A549 (cell line): ENCODE measurements at regions not wholly inside any gene's neighbourhood (a gene's known extent, or its start where the extent isn't known, plus 50 kb on each side); places are given as distances from the start of the nearest gene placed in this dataset.

Experiments
- ATAC-seq, 2 experiments: fragments of 200-7000 bp in 1 of 2; fragments of >200 bp in 1 of 2; cut with Nextera tagmentation in 1 of 2; cut with Tn5 transposase in 1 of 2; 3 replicates each; pipeline versions ENCODE4 v1.8.0 to v1.9.1; 2018 to 2020; ENCODE audit warnings: mild to moderate bottlenecking in 1 of 2, moderate library complexity in 1 of 2
- CTCF ChIA-PET: fragments of 300-600 bp; sonication (Branson Sonifier 250); formaldehyde crosslinking; extraction: SDS; loops from one replicate; lab custom pipeline; 2021; ENCODE audit warnings: antibody characterized with exemption, inconsistent platforms; lab: Yijun Ruan, JAX
- POLR2A ChIA-PET: fragments of 350-600 bp; formaldehyde crosslinking; extraction: SDS; loops from one replicate; lab custom pipeline; 2021; ENCODE audit warnings: antibody characterized with exemption, inconsistent platforms; lab: Yijun Ruan, JAX
- DNase-seq, 2 experiments: peaks; one replicate each; pipeline versions ENCODE4 v3.0.0 to v3.0.0-alpha.2; 2011 to 2016; ENCODE audit warnings: low read depth in 1 of 2, low spot score in 1 of 2
- FAIRE-seq: peaks from 2 replicates; lab custom pipeline; 2011; peaks lifted over from hg19 to GRCh38; lab: Jason Lieb, UNC
- H3K27ac ChIP-seq, 2 experiments: fragments of >200 bp; sonication (Bioruptor Twin); formaldehyde crosslinking; 3 replicates each; pipeline ENCODE4 v1.5.1; 2016 to 2017
- H3K4me1 ChIP-seq: fragments of >200 bp; sonication (Bioruptor Twin); formaldehyde crosslinking; 3 replicates; pipeline ENCODE4 v1.6.1; 2016
- H3K4me2 ChIP-seq: fragments of >200 bp; sonication (Bioruptor Twin); formaldehyde crosslinking; 3 replicates; pipeline ENCODE4 v1.6.1; 2016
- H3K4me3 ChIP-seq: fragments of >200 bp; sonication (Bioruptor Twin); formaldehyde crosslinking; 3 replicates; pipeline ENCODE4 v1.5.1; 2016
- H3K9me3 ChIP-seq: fragments of >200 bp; sonication (Bioruptor Twin); formaldehyde crosslinking; 3 replicates; pipeline ENCODE4 v1.6.1; 2016
- BHLHE40 ChIP-seq: IDR thresholded peaks from 2 replicates; pipeline ENCODE4 v1.6.1; 2012; ENCODE audit warnings: low read depth, low read length, inconsistent platforms
- CHD2 ChIP-seq: fragments of 150-350 bp; IDR thresholded peaks from 2 replicates; pipeline ENCODE4 v1.6.1; 2014; ENCODE audit warnings: low read length; ENCODE audit not compliant: partially characterized antibody
- FOSB ChIP-seq: fragments of 250-450 bp; sonication (Bioruptor Pico); IDR thresholded peaks from 2 replicates; pipeline ENCODE4 v1.5.0; 2020; ENCODE audit warnings: mild to moderate bottlenecking, moderate library complexity
- GATA3 ChIP-seq: IDR thresholded peaks from 2 replicates; pipeline ENCODE4 v1.6.1; 2012; ENCODE audit warnings: borderline replicate concordance
- HDAC2 ChIP-seq: fragments of 200-600 bp; sonication (generic); IDR thresholded peaks from 2 replicates; pipeline ENCODE4 v1.6.1; 2016
- HOXB5 ChIP-seq: fragments of 250-450 bp; sonication (Bioruptor Pico); IDR thresholded peaks from 2 replicates; pipeline ENCODE4 v1.5.0; 2020; ENCODE audit warnings: mild to moderate bottlenecking, moderate library complexity
- JUNB ChIP-seq: fragments of >200 bp; sonication (Bioruptor Twin); formaldehyde crosslinking; IDR thresholded peaks from 2 replicates; pipeline ENCODE4 v1.6.1; 2016
- MYC ChIP-seq: IDR thresholded peaks from 2 replicates; pipeline ENCODE4 v1.6.1; 2012; ENCODE audit warnings: mild to moderate bottlenecking, inconsistent platforms, low read length, improper control_type of control experiment, borderline replicate concordance
- NPAS2 ChIP-seq: fragments of 250-450 bp; sonication (Bioruptor Pico); IDR thresholded peaks from 2 replicates; pipeline ENCODE4 v1.8.0; 2022; ENCODE audit warnings: mild to moderate bottlenecking, moderate library complexity, borderline replicate concordance
- POLR2AphosphoS2 ChIP-seq: conservative IDR thresholded peaks from 2 replicates; pipeline ENCODE4 v1.6.1; 2012; ENCODE audit warnings: low read length, improper control_type of control experiment, inconsistent platforms
- RNF2 ChIP-seq: fragments of 200-600 bp; sonication (generic); IDR thresholded peaks from 2 replicates; pipeline ENCODE4 v1.6.1; 2016; ENCODE audit warnings: low read depth, mild to moderate bottlenecking, antibody characterized with exemption, moderate library complexity, borderline replicate concordance
- TFCP2L1 ChIP-seq: fragments of 250-450 bp; sonication (Bioruptor Pico); IDR thresholded peaks from 2 replicates; pipeline ENCODE4 v1.5.0; 2021; ENCODE audit warnings: mild to moderate bottlenecking
- TP53 ChIP-seq: fragments of 250-450 bp; sonication (Bioruptor Pico); IDR thresholded peaks from 2 replicates; pipeline ENCODE4 v1.5.0; 2021; ENCODE audit warnings: mild to moderate bottlenecking, moderate library complexity
- ZFP36 ChIP-seq: fragments of 450-650 bp; IDR thresholded peaks from 2 replicates; pipeline ENCODE4 v1.6.1; 2014; ENCODE audit warnings: borderline replicate concordance; ENCODE audit not compliant: partially characterized antibody
- ZNF302 ChIP-seq: fragments of 250-450 bp; sonication (Bioruptor Pico); IDR thresholded peaks from 2 replicates; pipeline ENCODE4 v1.9.0; 2021; ENCODE audit warnings: inconsistent platforms, mild to moderate bottlenecking, moderate library complexity
- WGBS: methylation state at CpG from one replicate; pipeline ENCODE4 v1.1.6; 2017; ENCODE audit errors: missing lambda C conversion rate; 5-methylcytosine and 5-hydroxymethylcytosine counted together
- TF ChIP-seq, protein P1 (sequence below): fragments of 250-450 bp; sonication (Bioruptor Pico); IDR thresholded peaks from 2 replicates; pipeline ENCODE4 v1.5.0; 2020; ENCODE audit warnings: low read depth, mild to moderate bottlenecking, moderate library complexity
- TF ChIP-seq, protein P2 (sequence below): fragments of >200 bp; sonication (Bioruptor Twin); formaldehyde crosslinking; IDR thresholded peaks from 3 replicates; pipeline ENCODE4 v1.5.1; 2016

DNA sequence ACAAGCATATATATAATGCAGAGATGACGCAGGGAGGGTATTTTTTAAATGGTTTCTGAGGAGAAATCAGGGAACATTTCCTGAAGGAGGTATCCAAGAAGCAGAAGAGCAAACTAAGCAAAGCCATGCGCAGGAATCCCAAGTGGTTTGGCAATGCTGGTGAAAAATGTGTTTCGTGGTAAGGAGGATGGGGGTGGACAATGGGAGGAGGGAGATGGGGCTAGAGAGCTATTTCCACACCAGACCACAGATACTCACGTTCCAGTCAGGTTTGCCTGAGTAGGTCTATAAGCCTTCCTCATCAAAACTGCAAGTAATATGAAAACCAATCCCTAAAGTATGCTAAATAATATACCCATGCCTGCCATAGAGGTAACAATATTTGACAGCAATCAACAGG, 223.7 kb upstream of the MKLN1 start (continued):
- TF ChIP-seq CHD2 (no peak), TP53 (CRISPR knock-in tag) (no peak)

DNA sequence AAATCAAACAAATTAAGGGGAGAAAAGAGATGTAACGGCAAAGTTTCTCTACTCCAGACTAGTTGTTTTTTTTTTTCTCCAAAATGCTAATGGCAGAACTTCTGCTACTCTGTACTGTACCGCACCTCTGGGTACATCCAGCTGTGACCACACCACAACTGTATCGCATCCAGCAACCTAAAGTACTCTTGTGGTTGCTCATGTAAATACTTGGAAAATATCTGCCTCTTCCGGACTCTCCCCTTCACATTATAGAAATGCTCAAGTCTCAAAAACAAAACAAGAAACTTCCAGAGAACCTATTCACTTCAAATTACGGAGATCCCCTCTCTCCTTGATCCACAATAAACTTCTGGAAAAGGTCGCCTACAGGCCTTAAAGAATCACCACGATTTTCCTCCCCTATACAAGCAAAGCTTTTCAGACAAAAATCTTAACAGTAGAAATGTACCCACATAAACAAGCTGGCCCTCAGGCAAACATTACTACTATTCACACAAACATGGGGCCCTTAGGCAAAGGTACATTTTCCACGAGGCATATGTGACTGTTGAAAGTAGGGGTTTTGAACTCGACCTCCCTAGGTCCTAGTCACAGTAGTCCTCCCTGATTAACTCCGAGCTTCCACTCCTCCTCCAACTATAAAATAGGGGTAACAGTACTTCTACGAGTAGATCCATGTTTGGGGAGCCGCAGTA, 222.9 kb upstream of the MKLN1 start:
- TF ChIP-seq GATA3 (no peak), MYC (no peak), TFCP2L1 (no peak), JUNB (no peak), ZFP36 (no peak), BHLHE40 (no peak), RNF2 (no peak), ZNF302 (no peak), POLR2AphosphoS2 (no peak), HOXB5 (CRISPR knock-in tag) (no peak), HDAC2 (no peak)
- TF ChIP-seq, protein P1, sequence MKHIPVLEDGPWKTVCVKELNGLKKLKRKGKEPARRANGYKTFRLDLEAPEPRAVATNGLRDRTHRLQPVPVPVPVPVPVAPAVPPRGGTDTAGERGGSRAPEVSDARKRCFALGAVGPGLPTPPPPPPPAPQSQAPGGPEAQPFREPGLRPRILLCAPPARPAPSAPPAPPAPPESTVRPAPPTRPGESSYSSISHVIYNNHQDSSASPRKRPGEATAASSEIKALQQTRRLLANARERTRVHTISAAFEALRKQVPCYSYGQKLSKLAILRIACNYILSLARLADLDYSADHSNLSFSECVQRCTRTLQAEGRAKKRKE, result no peak
- TF ChIP-seq, all 56 proteins: peak for 0
- ChIA-PET CTCF (interaction anchor here (0.7 to 1.4 kb wide), 3 partner anchors 13 to 198 kb away, joined by 3 to 4 read pairs (median 3); no protein-coding TSS in a partner anchor), POLR2A (interaction anchor here (1.0 kb wide), 1 partner anchor 84 kb away, joined by 3 read pairs; no protein-coding TSS in a partner anchor)
- WGBS, result 63% methylated on average over 12 of the region's 12 CpGs
- Histone ChIP-seq H3K4me3 (peak overlapping the region; percentile 78), H3K9me3 (no peaks in the 10 kb centered on the region), H3K4me1 (peaks cover 43% of the 10 kb centered on the region), H3K4me2 (peak overlapping the region; percentile 98), H3K27ac (peak overlapping the region; percentile 68 to 99)
- ATAC-seq (no peak), DNase-seq (no peak), FAIRE-seq (no peak)

DNA sequence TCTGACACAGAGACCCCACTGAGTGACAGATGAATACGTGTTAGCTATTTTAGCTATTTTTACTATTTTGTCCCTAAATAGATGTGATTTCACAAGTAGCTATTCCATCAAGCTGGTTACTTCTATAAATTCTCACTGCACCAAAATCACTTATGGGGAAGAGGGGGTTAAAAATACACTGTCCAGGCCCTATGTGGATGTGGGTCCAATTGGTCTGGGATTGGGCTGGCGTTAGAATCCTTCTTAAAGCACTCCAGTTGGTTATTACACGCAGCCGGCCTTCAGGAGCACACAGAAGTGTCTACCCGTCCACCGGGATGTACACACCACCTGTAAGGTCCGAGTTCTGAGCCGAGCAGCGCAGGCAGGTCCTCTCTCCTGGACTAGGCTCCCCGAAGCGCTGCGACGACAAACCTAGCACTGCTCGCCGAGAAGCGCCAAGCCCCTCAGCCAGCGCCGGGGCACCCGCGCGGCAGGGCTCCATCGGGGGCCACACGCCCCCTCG, 222.3 kb upstream of the MKLN1 start:
- H3K27ac ChIP-seq, result peak overlapping the region; percentile 68 to 99
- 16% methylated on average over 6 of the region's 24 CpGs for WGBS
- H3K4me2 ChIP-seq, result peak overlapping the region; percentile 98
- ChIA-PET POLR2A (no interaction called here), CTCF (interaction anchor here (0.7 to 1.4 kb wide), 6 partner anchors 16 to 198 kb away, joined by 3 to 4 read pairs (median 4); no protein-coding TSS in a partner anchor)
- no peaks in the 10 kb centered on the region for H3K9me3 ChIP-seq
- ATAC-seq (peak; percentile 2 to 20; a peak in 4 of 6 replicates), DNase-seq (peak in 1 of 2 experiments; percentile 50), FAIRE-seq (no peak)
- 0 out of 2 replicates have a peak, but pooled peaks have one; percentile 62 for TF ChIP-seq NPAS2
- TF ChIP-seq, protein P2, sequence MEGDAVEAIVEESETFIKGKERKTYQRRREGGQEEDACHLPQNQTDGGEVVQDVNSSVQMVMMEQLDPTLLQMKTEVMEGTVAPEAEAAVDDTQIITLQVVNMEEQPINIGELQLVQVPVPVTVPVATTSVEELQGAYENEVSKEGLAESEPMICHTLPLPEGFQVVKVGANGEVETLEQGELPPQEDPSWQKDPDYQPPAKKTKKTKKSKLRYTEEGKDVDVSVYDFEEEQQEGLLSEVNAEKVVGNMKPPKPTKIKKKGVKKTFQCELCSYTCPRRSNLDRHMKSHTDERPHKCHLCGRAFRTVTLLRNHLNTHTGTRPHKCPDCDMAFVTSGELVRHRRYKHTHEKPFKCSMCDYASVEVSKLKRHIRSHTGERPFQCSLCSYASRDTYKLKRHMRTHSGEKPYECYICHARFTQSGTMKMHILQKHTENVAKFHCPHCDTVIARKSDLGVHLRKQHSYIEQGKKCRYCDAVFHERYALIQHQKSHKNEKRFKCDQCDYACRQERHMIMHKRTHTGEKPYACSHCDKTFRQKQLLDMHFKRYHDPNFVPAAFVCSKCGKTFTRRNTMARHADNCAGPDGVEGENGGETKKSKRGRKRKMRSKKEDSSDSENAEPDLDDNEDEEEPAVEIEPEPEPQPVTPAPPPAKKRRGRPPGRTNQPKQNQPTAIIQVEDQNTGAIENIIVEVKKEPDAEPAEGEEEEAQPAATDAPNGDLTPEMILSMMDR, result no peak
- TF ChIP-seq FOSB (CRISPR knock-in tag), result 0 out of 2 replicates have a peak, but pooled peaks have one; percentile 9
- peaks cover 37% of the 10 kb centered on the region for H3K4me1 ChIP-seq
- H3K4me3 ChIP-seq, result peak overlapping the region; percentile 78
